Keratinocyte (primary cell): ENCODE measurements at regions not wholly inside any gene's neighbourhood (a gene's known extent, or its start where the extent isn't known, plus 50 kb on each side); places are given as distances from the start of the nearest gene placed in this dataset.

Experiments
- DNase-seq: peaks from one replicate; pipeline ENCODE4 v3.0.0-alpha.2; 2011; ENCODE audit warnings: low read depth, missing footprints, low spot score
- FAIRE-seq: peaks from 2 replicates; lab custom pipeline; 2011; peaks lifted over from hg19 to GRCh38; lab: Jason Lieb, UNC
- H2AFZ ChIP-seq: 2 replicates; pipeline ENCODE4 v1.6.0; 2012; ENCODE audit warnings: low read length, control low read depth, inconsistent platforms; ENCODE audit not compliant: control insufficient read depth
- H3K27ac ChIP-seq: 2 replicates; pipeline ENCODE4 v1.5.1; 2011; ENCODE audit warnings: low read length; ENCODE audit not compliant: control insufficient read depth, insufficient read depth
- H3K27me3 ChIP-seq: 3 replicates; pipeline ENCODE4 v1.6.0; 2011; ENCODE audit warnings: low read length; ENCODE audit not compliant: control insufficient read depth, insufficient read depth; ENCODE audit errors: extremely low read depth
- H3K36me3 ChIP-seq, 2 experiments: 2 replicates in 1 of 2; 3 replicates in 1 of 2; pipeline ENCODE4 v1.5.1; 2011; ENCODE audit warnings: low read length in 2 of 2, mild to moderate bottlenecking in 1 of 2; ENCODE audit not compliant: control insufficient read depth in 2 of 2, insufficient read depth in 2 of 2; ENCODE audit errors: extremely low read depth in 1 of 2
- H3K4me1 ChIP-seq: 3 replicates; pipeline ENCODE4 v1.5.1; 2011; ENCODE audit warnings: low read length; ENCODE audit not compliant: control insufficient read depth, insufficient read depth; ENCODE audit errors: extremely low read depth
- H3K4me2 ChIP-seq: 3 replicates; pipeline ENCODE4 v1.6.0; 2011; ENCODE audit warnings: low read depth, low read length; ENCODE audit not compliant: control insufficient read depth, insufficient read depth; ENCODE audit errors: extremely low read depth
- H3K4me3 ChIP-seq, 3 experiments: fragments of 200-600 bp in 1 of 3; sonication (generic) in 1 of 3; 2 replicates in 2 of 3; 3 replicates in 1 of 3; pipeline ENCODE4 v1.5.1; 2011 to 2016; ENCODE audit warnings: low read length in 3 of 3, mild to moderate bottlenecking in 3 of 3, control low read depth in 2 of 3, inconsistent platforms in 1 of 3, low read depth in 1 of 3, mixed read lengths in 1 of 3, mixed run types in 1 of 3, moderate library complexity in 1 of 3; ENCODE audit not compliant: control insufficient read depth in 2 of 3, insufficient read depth in 2 of 3; ENCODE audit errors: extremely low read depth in 1 of 3
- H3K79me2 ChIP-seq: 2 replicates; pipeline ENCODE4 v1.6.0; 2012; ENCODE audit warnings: low read length; ENCODE audit not compliant: control insufficient read depth, insufficient read depth
- H3K9ac ChIP-seq: 3 replicates; pipeline ENCODE4 v1.6.0; 2011; ENCODE audit warnings: low read length; ENCODE audit not compliant: control insufficient read depth, insufficient read depth; ENCODE audit errors: extremely low read depth
- H3K9me1 ChIP-seq: 3 replicates; pipeline ENCODE4 v1.6.0; 2011; ENCODE audit warnings: low read length; ENCODE audit not compliant: control insufficient read depth, insufficient read depth; ENCODE audit errors: extremely low read depth
- H3K9me3 ChIP-seq: 2 replicates; pipeline ENCODE4 v1.5.1; 2012; ENCODE audit warnings: low read depth, low read length; ENCODE audit not compliant: control insufficient read depth
- H4K20me1 ChIP-seq: 3 replicates; pipeline ENCODE4 v1.6.0; 2011; ENCODE audit warnings: low read length; ENCODE audit not compliant: control insufficient read depth, insufficient read depth; ENCODE audit errors: extremely low read depth
- CTCF ChIP-seq, 3 experiments: IDR thresholded peaks in 1 of 3; conservative IDR thresholded peaks in 1 of 3; optimal IDR thresholded peaks in 1 of 3; 2 replicates in 2 of 3; 3 replicates in 1 of 3; pipeline versions ENCODE3 to v1.5.1; 2011; ENCODE audit warnings: low read length in 3 of 3, mild to moderate bottlenecking in 3 of 3, moderate library complexity in 2 of 3, control low read depth in 1 of 3, inconsistent platforms in 1 of 3; ENCODE audit not compliant: insufficient read depth in 2 of 3; ENCODE audit errors: extremely low read depth in 1 of 3
- EZH2 ChIP-seq: IDR thresholded peaks from one replicate; pipeline ENCODE4 v1.6.1; 2012; ENCODE audit warnings: inconsistent platforms, mild to moderate bottlenecking, low read length, moderate library complexity
- dilution Hi-C: fragments of 300-500 bp; cut with MboI; formaldehyde crosslinking; loops from one replicate; pipeline ENCODE4 v1.7.0; 2020; ENCODE audit warnings: low sequenced_read_pairs; ENCODE audit not compliant: extremely low pct_ligation_motif_present

- Histone ChIP-seq H3K27ac (no peak overlapping the region), H3K4me3 (no peak overlapping the region), H2AFZ (no peak overlapping the region), H3K36me3 (no peaks in the 10 kb centered on the region), H3K27me3 (no peaks in the 10 kb centered on the region), H3K9me1 (no peaks in the 10 kb centered on the region), H3K9ac (no peak overlapping the region), H3K79me2 (no peaks in the 10 kb centered on the region), H3K4me1 (no peaks in the 10 kb centered on the region), H3K4me2 (no peak overlapping the region), H3K9me3 (no peaks in the 10 kb centered on the region), H4K20me1 (no peaks in the 10 kb centered on the region)
- DNase-seq (no peak), FAIRE-seq (no peak)
- dilution Hi-C loops = no loop called here
- TF ChIP-seq EZH2 (no peak), CTCF (optimal IDR thresholded peaks at IDR 0.05 in 1 of 3, IDR thresholded peaks at IDR 0.05 in 1 of 3, conservative IDR thresholded peaks at IDR 0.05 in 1 of 3; ENCODE audit: extremely low read depth in 1 of 3, insufficient read depth in 2 of 3, low read length in 3 of 3) (no peak)
Measured at GRCh38 chr4:189060104-189060503, 880.6 kb upstream of the FRG1 start.

- H3K4me1 ChIP-seq = no peaks in the 10 kb centered on the region
- no peak overlapping the region for H3K4me2 ChIP-seq
- H4K20me1 ChIP-seq = no peaks in the 10 kb centered on the region
- H3K27me3 ChIP-seq = no peaks in the 10 kb centered on the region
- TF ChIP-seq EZH2 (no peak), CTCF (optimal IDR thresholded peaks at IDR 0.05 in 1 of 3, IDR thresholded peaks at IDR 0.05 in 1 of 3, conservative IDR thresholded peaks at IDR 0.05 in 1 of 3; ENCODE audit: extremely low read depth in 1 of 3, insufficient read depth in 2 of 3, low read length in 3 of 3) (no peak)
- DNase-seq (no peak), FAIRE-seq (no peak)
- no peak overlapping the region for H3K4me3 ChIP-seq
- no peak overlapping the region for H3K9ac ChIP-seq
- H3K27ac ChIP-seq = no peak overlapping the region
- H3K36me3 ChIP-seq = no peaks in the 10 kb centered on the region
- H3K9me1 ChIP-seq = no peaks in the 10 kb centered on the region
- H2AFZ ChIP-seq = no peak overlapping the region
- dilution Hi-C loops = no loop called here
- no peaks in the 10 kb centered on the region for H3K79me2 ChIP-seq
- no peaks in the 10 kb centered on the region for H3K9me3 ChIP-seq
Measured at GRCh38 chr4:189062047-189062820, 878.4 kb upstream of the FRG1 start.
